NCI-H146 treated with DMSO at 0.1 percent for 48 hours (cell line): ENCODE measurements at regions not wholly inside any gene's neighbourhood (a gene's known extent, or its start where the extent isn't known, plus 50 kb on each side); places are given as distances from the start of the nearest gene placed in this dataset.

Experiments
- DNase-seq: peaks from one replicate; lab custom pipeline; 2025; ENCODE audit not compliant: unreplicated experiment; lab: John Stamatoyannopoulos, UW

GRCh38 chr20:39538317-39538716 is 576.2 kb downstream of the DHX35 start:
- no peak for DNase-seq

DNA sequence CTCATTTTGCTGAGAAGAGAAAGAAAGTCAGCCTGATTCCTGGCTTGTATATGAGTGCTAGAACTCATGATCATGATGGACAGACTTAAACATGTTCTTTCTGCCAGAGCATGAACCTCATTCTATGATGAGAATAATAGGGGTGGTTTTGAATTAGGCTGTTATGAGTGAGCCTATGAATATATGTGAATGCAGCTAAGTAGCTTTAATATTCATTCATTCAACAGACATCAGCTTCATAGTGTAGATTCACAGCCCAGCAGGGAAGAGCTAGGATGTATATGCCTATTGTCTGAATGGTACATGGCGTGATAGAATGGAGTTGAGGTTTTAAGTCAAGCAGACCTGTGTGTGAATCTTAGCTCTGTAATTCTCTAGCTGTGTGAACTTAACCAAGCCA is 573.2 kb downstream of the DHX35 start:
- no peak for DNase-seq

GRCh38 chr20:39534846-39535245 is 572.7 kb downstream of the DHX35 start:
- DNase-seq, result no peak

DNA sequence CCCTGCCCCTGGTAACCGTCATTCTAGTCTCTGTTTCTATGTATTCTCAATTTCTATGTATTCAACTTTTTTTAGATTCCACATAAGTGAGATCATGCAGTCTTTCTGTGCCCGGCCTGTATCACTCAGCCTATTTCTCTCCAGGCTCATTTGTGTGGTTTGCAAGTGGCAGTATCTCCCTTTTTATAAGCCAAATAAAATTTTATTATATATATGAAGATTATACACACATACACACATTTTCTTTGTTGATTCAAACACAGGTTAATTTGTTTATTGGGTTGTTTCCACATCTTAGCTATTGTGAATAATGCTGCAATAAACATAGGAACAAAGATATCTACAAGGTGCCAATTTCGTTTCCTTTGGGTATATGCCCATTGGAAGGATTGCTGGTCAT is 571.7 kb downstream of the DHX35 start:
- DNase-seq, result no peak

GRCh38 chr20:39532205-39532604 is 570.1 kb downstream of the DHX35 start:
- DNase-seq, result no peak

GRCh38 chr20:39528436-39528835 is 566.3 kb downstream of the DHX35 start:
- DNase-seq, result no peak

DNA sequence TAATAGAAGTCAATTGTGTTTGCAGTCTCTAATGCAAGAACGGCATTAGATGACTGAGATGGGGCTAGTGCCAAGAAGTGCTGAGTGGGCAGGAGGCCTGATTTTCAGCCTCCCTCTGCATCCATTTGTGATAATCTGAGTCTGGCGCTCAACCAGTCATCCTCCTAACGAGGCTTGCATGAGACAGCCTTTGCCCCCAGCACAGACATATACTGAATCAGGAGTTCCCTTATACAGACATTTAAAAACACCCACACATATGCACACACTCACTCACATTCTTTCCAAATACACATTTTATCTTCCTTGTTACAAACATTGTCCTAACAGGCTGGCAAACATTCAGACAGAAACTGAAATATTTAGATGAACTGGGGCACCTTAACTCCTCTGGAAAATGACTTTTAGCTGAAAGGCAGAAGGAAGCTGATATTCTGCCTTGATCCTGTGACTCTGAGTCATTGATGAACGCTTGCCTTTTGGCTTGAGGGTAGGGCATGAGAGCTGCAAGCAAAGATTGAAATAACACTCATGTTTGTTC is 562.3 kb downstream of the DHX35 start:
- DNase-seq, result no peak

- no peak for DNase-seq
Observed at GRCh38 chr20:39523405-39523804, 561.3 kb downstream of the DHX35 start.

GRCh38 chr20:39518654-39519053 is 556.5 kb downstream of the DHX35 start:
- DNase-seq, result no peak

DNA sequence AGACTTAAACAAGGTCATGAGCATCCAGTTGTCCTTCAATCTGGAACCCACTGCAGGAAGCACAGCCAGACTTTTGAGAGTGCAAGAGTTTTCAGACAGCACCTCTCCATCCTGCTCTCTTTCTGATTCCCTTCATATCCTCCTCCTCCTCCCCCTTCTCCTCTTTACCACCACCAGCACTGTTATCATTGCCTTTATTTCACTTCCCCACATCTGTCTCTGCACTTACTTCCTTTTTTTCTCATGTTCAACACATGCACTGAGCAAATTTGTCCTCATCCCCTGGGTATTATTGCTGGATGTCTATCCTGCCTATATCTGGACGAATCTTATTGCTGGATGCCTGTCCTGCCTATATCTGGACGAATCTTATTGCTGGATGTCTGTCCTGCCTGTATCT is 554.8 kb downstream of the DHX35 start:
- DNase-seq, result no peak

GRCh38 chr20:39504710-39505094 is 542.6 kb downstream of the DHX35 start:
- DNase-seq, result no peak

GRCh38 chr20:39503902-39504709 is 542.0 kb downstream of the DHX35 start:
- DNase-seq, result no peak

DNA sequence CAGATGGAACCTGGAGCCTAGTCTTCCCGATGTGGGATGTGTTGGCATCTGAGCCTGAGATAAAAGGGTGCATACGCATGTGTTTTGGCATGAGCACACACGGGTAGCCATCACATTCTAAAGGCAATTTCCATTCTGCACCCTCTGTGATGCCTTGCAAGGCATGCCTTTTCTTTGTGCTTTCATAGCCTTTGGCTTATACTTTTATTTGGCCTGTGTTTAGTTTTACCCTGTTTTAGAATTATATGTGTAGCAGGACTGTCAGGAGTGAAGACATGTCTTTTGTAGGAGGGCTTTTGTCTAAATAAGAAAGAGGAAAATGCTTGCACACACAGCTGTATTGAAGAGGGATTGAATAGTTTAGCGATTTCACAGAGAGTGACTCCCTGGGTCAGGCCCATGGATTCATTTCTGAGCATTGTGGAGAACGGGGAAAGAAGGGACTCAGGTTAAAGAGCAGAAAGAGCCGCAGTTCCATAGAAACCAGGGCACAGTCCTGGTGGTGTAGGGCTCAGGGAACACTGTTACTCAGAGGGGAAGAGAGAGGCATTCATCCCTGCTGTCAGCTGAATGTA is 530.2 kb downstream of the DHX35 start:
- DNase-seq, result no peak

GRCh38 chr20:39491711-39492110 is 529.6 kb downstream of the DHX35 start:
- DNase-seq, result no peak

DNA sequence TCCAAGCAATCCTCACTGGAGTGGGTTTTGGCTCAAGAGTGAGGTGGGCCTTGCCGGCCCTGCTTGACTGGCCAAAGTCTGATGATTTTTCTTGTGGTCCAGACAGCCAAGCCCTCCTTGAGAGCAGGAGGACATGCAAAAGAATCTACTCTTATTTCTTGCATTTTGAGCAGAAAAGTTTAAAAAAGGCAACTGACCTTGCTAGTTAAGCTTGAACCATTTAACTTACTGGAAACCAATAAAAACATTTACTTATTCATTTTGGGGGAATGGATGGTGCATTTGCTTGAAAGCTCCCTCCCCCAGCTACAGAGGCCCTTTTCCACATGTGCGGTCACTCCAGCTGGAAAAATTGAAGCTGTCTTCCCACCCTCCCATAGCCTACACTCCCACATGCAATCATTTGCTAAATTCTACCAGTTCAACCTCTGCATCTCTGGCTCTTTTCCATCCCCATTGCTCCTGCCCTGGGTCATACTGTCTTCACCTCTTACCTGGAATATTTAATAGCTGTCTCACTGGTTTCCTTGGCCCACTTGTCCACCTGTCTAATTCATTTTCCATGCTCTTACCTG is 527.9 kb downstream of the DHX35 start:
- DNase-seq, result no peak

DNA sequence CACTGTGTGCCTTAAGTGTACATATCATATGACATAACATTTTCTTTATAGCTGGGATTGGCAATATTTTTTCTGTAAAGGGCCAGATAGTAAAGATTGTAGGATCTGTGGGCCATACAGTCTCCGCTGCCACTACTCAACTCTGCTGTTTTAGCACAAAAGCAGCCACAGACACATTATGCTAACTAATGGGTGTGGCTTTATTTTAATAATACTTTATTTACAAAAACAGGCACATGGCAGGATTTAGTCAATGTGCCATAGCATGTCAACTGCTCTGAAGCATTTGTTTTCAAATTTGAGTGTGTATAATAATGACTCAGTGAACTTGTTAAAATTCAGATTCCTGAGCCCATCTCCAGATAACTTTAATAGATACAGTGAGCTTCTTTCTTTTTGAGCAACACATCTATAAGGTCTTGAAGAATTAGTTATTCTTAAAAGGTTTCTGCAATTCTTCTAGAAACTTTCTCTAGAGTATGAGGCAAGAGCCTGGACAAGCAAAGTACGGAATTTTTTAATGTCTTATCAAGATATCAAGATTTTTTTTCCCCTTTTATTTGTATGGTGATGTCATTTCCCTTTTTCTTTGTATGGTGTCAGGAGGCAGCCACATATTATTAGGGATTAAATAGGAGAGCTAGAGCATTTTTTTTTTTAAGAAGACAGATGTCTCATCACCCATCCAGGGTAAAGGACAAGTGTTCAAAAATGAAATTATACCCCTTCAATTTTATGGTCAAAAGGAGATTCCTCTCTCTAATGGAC is 518.3 kb downstream of the DHX35 start:
- no peak for DNase-seq

DNA sequence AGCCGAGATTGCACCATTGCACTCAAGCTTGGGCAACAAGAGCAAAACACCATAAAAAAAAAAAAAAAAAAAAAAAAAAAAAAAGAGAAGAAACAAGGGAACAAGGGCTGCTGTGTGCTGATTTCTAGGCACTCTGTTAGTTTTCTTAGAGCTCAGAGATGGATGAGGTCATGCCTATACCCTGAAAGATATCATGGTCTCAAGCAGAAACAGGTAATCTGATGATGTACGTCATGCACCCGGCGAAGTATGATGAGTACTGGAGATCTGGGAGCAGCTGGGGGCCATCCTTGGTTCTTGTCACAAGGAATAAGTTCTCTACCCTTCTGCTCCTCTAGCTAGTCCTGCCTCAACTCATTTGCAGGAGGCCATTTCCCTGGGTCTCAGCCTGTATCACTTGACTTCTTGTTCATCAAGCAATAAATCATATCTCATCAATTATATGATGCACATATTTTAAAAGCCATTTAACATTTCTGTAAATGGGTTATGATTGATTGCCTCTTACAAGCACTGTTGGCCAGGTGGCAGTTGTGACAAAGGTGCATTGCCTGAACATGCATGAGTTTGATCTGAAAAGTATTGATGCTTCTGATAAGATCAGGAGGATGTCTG is 517.2 kb downstream of the DHX35 start:
- no peak for DNase-seq

DNA sequence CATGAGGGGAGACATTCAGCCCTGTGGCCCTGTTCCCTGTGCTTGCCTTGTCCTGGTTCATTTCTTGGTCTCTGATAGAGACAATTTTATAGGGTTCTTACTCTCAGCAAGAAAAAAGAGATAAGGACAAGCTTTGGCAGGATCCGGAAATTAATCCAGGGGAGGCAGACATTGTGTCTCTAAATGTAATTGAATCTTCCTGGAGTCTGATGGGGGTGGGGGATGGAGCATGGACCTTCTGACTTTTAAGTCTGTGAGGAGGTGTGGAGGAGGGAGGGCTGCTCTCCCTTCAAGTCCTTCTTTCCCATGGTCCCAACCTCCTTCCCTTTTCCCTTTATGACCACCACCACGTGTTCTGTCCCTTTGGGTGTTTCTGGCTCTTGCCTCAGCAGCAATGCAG is 512.7 kb downstream of the DHX35 start:
- no peak for DNase-seq

GRCh38 chr20:39473536-39473935 is 511.4 kb downstream of the DHX35 start:
- no peak for DNase-seq

DNA sequence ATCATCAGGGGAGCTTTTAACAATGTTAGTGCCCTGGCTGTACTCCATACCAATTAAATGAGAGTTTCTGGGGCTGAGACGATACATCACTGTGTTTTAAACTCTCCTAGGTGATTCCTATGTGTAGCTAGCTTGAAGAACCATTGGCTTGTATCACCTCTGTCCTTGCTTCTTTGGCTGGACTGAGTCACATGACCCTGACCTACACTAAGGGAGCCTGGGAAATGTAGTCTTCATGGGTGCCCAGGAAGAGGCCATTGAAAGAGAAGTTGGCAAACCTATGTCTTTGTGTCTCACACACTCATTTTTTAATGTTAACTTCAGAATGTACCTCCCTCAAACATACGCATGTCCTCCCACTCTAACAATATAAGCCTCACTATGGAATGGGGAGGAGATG is 506.6 kb downstream of the DHX35 start:
- no peak for DNase-seq

DNA sequence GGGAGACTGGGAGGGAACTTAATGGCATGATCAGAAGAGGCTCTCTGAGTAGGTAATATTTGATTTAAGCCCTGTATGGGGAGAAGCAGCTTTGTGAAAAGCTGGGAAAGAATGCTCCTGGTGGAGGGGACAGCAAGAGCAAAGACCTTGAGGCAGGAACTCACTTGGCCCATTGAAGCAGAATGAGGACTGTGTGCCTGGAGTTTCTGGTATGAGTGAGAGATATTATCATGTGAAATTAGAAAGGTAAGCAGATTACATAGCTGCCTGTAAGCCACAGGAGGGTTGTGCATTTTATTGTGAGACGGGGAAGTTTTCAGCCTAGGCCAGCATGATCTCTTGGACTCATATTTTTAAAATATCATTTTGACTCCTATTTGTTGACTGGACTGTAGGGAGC is 502.1 kb downstream of the DHX35 start:
- no peak for DNase-seq
